Naive thymus-derived CD4-positive, alpha-beta T cell (primary cell): ENCODE measurements at regions not wholly inside any gene's neighbourhood (a gene's known extent, or its start where the extent isn't known, plus 50 kb on each side); places are given as distances from the start of the nearest gene placed in this dataset.

ENCODE experiments used
- ATAC-seq: fragments of 150-1000 bp; cut with Tn5 transposase; 2 replicates; pipeline ENCODE4 v1.10.0; 2021; ENCODE audit warnings: mild to moderate bottlenecking, moderate library complexity
- CTCF ChIA-PET: fragments of 350-600 bp; sonication (Branson Sonifier 250); formaldehyde crosslinking; loops from one replicate; lab custom pipeline; 2021; ENCODE audit warnings: antibody characterized with exemption; lab: Charles Lee
- POLR2A ChIA-PET: fragments of 350-600 bp; sonication (Branson Sonifier 250); formaldehyde crosslinking; loops from one replicate; lab custom pipeline; 2021; ENCODE audit warnings: antibody characterized with exemption, inconsistent platforms; lab: Charles Lee
- DNase-seq, 9 donors: peaks; one replicate each; pipeline versions ENCODE4 v3.0.0 to v3.0.0-alpha.2; 2020 to 2022; ENCODE audit warnings: mixed read lengths in 1 of 9
- H3K27ac ChIP-seq: one replicate; pipeline ENCODE4 v1.7.0; 2013; ENCODE audit warnings: mild to moderate bottlenecking, low read depth, low read length, moderate library complexity
- H3K27me3 ChIP-seq, 2 donors: one replicate each; pipeline ENCODE4 v1.7.0; 2013; ENCODE audit warnings: low read length in 2 of 2, mild to moderate bottlenecking in 2 of 2, moderate library complexity in 2 of 2; ENCODE audit not compliant: control insufficient read depth in 2 of 2, insufficient read depth in 2 of 2
- H3K36me3 ChIP-seq, 3 experiments: 1 replicate in 2 of 3; 2 replicates in 1 of 3; pipeline ENCODE4 v1.7.0; 2013; ENCODE audit warnings: low read length in 3 of 3, mild to moderate bottlenecking in 3 of 3, moderate library complexity in 1 of 3; ENCODE audit not compliant: insufficient read depth in 3 of 3, control insufficient read depth in 2 of 3
- H3K4me1 ChIP-seq, 2 donors: one replicate each; pipeline ENCODE4 v1.7.0; 2013; ENCODE audit warnings: low read length in 2 of 2, mild to moderate bottlenecking in 2 of 2, moderate library complexity in 1 of 2; ENCODE audit not compliant: control insufficient read depth in 2 of 2, insufficient read depth in 2 of 2
- H3K4me3 ChIP-seq: 2 replicates; pipeline ENCODE4 v1.7.0; 2013; ENCODE audit warnings: mild to moderate bottlenecking, low read length
- H3K9me3 ChIP-seq, 3 experiments: 1 replicate in 2 of 3; 2 replicates in 1 of 3; pipeline ENCODE4 v1.7.0; 2013; ENCODE audit warnings: low read length in 3 of 3; ENCODE audit not compliant: control insufficient read depth in 2 of 3
- H3K27ac Mint-ChIP-seq, 9 donors: one replicate each; pipeline ENCODE4 v1.8.0; 2020 to 2022; ENCODE audit warnings: mixed read lengths in 9 of 9, mild to moderate bottlenecking in 8 of 9, moderate library complexity in 5 of 9, inconsistent platforms in 2 of 9
- H3K27me3 Mint-ChIP-seq, 5 donors: one replicate each; pipeline ENCODE4 v1.8.0; 2021 to 2022; ENCODE audit warnings: mixed read lengths in 5 of 5, mild to moderate bottlenecking in 1 of 5
- H3K36me3 Mint-ChIP-seq, 5 donors: one replicate each; pipeline ENCODE4 v1.8.0; 2020 to 2022; ENCODE audit warnings: mixed read lengths in 5 of 5, mild to moderate bottlenecking in 3 of 5, inconsistent platforms in 1 of 5
- H3K4me1 Mint-ChIP-seq, 7 donors: one replicate each; pipeline ENCODE4 v1.8.0; 2020 to 2022; ENCODE audit warnings: mixed read lengths in 7 of 7, mild to moderate bottlenecking in 3 of 7, inconsistent platforms in 1 of 7
- H3K4me3 Mint-ChIP-seq, 10 donors: one replicate each; pipeline ENCODE4 v1.8.0; 2020 to 2022; ENCODE audit warnings: mild to moderate bottlenecking in 10 of 10, mixed read lengths in 10 of 10, moderate library complexity in 6 of 10, inconsistent platforms in 2 of 10
- H3K9me3 Mint-ChIP-seq, 11 donors: one replicate each; pipeline ENCODE4 v1.8.0; 2020 to 2022; ENCODE audit warnings: mixed read lengths in 11 of 11, mild to moderate bottlenecking in 4 of 11, inconsistent platforms in 1 of 11, moderate library complexity in 1 of 11
- intact Hi-C, 2 donors: fragments of 100-400 bp; cut with micrococcal nuclease; formaldehyde crosslinking; loops; one replicate each; pipeline ENCODE4 v1.15.1; 2023

DNA sequence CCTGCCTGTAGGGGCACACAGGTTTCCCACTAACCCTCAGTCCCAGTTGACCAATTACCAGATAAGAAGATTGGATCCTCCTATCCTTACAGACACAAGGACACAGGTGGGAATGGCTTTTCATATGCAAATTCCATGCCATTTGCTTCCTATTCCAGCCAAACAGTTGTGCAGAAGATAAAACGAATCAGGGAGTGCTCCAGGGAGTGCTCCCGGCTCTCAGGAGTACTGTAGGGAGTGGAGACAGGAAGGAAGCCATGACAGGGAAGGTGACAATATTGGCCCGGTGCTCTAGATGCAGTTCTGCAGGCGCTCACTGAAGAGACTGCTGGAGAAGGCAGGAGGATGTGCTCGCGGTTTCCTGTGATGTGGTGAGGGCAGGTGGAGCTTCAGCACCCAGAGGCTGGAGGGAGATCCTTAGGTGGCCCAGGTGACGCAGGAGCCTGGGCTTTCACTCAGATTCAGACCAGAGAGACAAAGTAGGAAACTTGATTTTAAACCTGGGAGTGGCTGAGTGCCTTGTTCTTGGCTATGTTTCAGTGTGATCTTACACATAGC is 260.0 kb downstream of the AUH start:
- Histone ChIP-seq H3K36me3 (no peaks in the 10 kb centered on the region), H3K4me1 (peaks cover 32 to 34% of the 10 kb centered on the region in 2 donors), H3K27ac (no peak overlapping the region), H3K9me3 (no peaks in the 10 kb centered on the region), H3K4me3 (no peak overlapping the region), H3K27me3 (no peaks in the 10 kb centered on the region)
- Mint-ChIP-seq H3K4me1 (peaks cover 27 to 61% (median 36%) of the 10 kb centered on the region in 7 donors), H3K27me3 (peaks cover 0 to 25% (median 2%) of the 10 kb centered on the region in 5 donors), H3K36me3 (peaks cover 0 to 47% (median 0%) of the 10 kb centered on the region in 5 donors), H3K4me3 (peak overlapping the region in 9 of 10 donors; percentile 44 to 82 (median 66)), H3K9me3 (peaks cover 0 to 4% (median 0%) of the 10 kb centered on the region in 11 donors), H3K27ac (peak overlapping the region in 7 of 9 donors; percentile 43 to 85 (median 78))
- ChIA-PET CTCF (interaction anchor here (0.7 kb wide), 1 partner anchor 11 kb away, joined by 3 read pairs; no protein-coding TSS in a partner anchor), POLR2A (no interaction called here)
- intact Hi-C loops: loop anchor here (1.0 to 10.0 kb wide), 10 partner anchors 31 to 323 kb away; partner anchors contain the start of gene AUH (in 1 of the 2)
- ATAC-seq (peak; percentile 90), DNase-seq (peak; percentile 31 to 91 (median 87))

DNA sequence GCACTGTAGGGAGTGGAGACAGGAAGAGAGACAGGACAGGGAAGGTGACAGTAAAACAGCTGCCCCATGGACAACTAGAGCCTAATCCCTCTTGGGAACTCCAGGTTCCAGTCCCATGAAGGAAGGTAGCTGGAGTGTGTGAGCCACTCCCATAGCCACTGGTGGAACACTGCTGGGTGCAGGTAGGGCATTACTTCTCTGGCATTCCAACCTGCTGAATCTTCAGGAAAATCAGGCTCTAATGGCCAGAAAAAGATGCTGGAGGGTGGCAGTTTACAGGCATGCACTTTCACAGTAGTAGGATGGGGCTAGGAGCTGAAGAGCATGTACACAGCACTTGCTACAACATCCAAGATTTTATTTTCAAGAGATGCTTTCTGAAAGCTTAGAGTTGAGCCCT is 259.4 kb downstream of the AUH start:
- intact Hi-C loops: loop anchor here (1.0 to 10.0 kb wide), 3 partner anchors 49 to 67 kb away; no protein-coding TSS in a partner anchor
- Mint-ChIP-seq H3K4me1 (peaks cover 27 to 61% (median 36%) of the 10 kb centered on the region in 7 donors), H3K4me3 (peak overlapping the region in 9 of 10 donors; percentile 44 to 82 (median 66)), H3K9me3 (peaks cover 0 to 1% (median 0%) of the 10 kb centered on the region in 11 donors), H3K27ac (peak overlapping the region in 7 of 9 donors; percentile 43 to 85 (median 78)), H3K36me3 (peaks cover 0 to 46% (median 0%) of the 10 kb centered on the region in 5 donors), H3K27me3 (peaks cover 0 to 19% (median 2%) of the 10 kb centered on the region in 5 donors)
- Histone ChIP-seq H3K27me3 (no peaks in the 10 kb centered on the region), H3K27ac (no peak overlapping the region), H3K4me1 (peaks cover 32 to 34% of the 10 kb centered on the region in 2 donors), H3K4me3 (no peak overlapping the region), H3K9me3 (no peaks in the 10 kb centered on the region), H3K36me3 (no peaks in the 10 kb centered on the region)
- ChIA-PET CTCF (interaction anchor here (0.7 kb wide), 1 partner anchor 10 kb away, joined by 3 read pairs; no protein-coding TSS in a partner anchor), POLR2A (interaction anchor here (0.6 kb wide), 1 partner anchor 103 kb away, joined by 3 read pairs; no protein-coding TSS in a partner anchor)
- ATAC-seq: no peak
- no peak for DNase-seq

DNA sequence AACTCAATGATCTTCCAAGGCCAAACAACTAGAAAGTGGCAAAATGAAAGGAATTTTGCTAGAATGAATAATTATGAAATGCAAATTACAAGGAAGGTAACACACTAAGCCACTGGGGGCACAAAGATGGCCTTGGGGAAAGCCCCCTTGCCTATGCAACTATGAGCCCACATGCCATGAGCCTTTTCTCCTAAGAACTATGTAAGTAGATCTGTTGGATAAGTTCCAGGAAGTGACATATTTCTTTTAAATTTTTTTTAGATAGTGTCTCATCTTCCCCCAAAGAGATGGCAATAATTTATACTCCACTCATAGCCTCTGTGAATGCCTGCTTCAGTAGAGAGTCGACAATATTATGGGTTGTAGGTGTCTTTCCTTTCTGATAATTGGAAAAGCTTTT is 257.8 kb downstream of the AUH start:
- ChIA-PET POLR2A (no interaction called here), CTCF (no interaction called here)
- H3K36me3 ChIP-seq: no peaks in the 10 kb centered on the region
- DNase-seq: no peak
- Mint-ChIP-seq H3K4me3 (no peak overlapping the region), H3K27ac (peak overlapping the region in 1 of 9 donors; percentile 24), H3K27me3 (peaks cover 0 to 18% (median 9%) of the 10 kb centered on the region in 5 donors), H3K36me3 (peaks cover 0 to 51% (median 0%) of the 10 kb centered on the region in 5 donors), H3K4me1 (peaks cover 27 to 58% (median 36%) of the 10 kb centered on the region in 7 donors), H3K9me3 (peaks cover 0 to 6% (median 0%) of the 10 kb centered on the region in 11 donors)
- no peak overlapping the region for H3K27ac ChIP-seq
- intact Hi-C loops: loop anchor here in 1 of 2 donors (10.0 kb wide), 1 partner anchor 69 kb away; no protein-coding TSS in a partner anchor
- no peak for ATAC-seq
- H3K27me3 ChIP-seq: no peaks in the 10 kb centered on the region
- no peak overlapping the region for H3K4me3 ChIP-seq
- peaks cover 32 to 34% of the 10 kb centered on the region in 2 donors for H3K4me1 ChIP-seq
- no peaks in the 10 kb centered on the region for H3K9me3 ChIP-seq

DNA sequence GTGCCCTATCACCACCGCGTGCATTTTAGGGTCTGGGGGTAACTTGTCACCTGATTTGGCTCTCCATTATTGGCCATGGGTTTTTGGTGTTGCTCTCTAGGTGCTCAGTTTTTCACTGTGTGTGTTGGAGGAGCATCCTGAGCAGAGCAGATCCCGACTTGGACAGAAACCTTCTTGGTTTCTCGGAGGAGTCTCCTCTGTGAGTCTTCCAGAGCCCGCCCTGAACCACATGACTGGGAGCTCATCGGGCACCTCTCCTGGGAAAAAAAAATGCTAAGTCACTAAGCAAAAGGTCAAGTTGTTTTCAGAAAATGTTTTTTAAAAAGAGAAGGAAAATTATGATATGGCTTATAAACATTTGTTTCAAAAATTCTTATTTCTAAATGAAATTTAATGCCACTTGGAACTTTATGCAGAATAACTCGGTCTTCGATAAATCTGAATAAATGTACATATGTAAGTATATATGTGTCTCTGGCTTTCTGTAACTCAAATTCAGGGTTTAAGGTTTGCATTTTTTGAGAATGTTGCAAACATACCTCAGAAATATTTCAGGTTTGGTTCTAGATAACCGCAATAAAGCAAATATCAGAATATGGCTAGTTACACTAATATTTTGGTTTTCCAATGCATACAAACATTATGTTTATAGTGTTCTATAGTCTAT is 255.2 kb downstream of the AUH start:
- Histone ChIP-seq H3K9me3 (peaks cover 0 to 8% (median 0%) of the 10 kb centered on the region in 3 experiments), H3K27me3 (no peaks in the 10 kb centered on the region), H3K4me3 (no peak overlapping the region), H3K27ac (no peak overlapping the region), H3K4me1 (peaks cover 11 to 12% of the 10 kb centered on the region in 2 donors), H3K36me3 (no peaks in the 10 kb centered on the region)
- Mint-ChIP-seq H3K9me3 (peaks cover 0 to 23% (median 8%) of the 10 kb centered on the region in 11 donors), H3K4me1 (peaks cover 6 to 36% (median 14%) of the 10 kb centered on the region in 7 donors), H3K36me3 (peaks cover 0 to 73% (median 4%) of the 10 kb centered on the region in 5 donors), H3K4me3 (no peak overlapping the region), H3K27me3 (peaks cover 0 to 11% (median 6%) of the 10 kb centered on the region in 5 donors), H3K27ac (no peak overlapping the region)
- POLR2A ChIA-PET: no interaction called here
- ATAC-seq (no peak), DNase-seq (no peak)
- CTCF ChIA-PET: no interaction called here
- intact Hi-C loops: loop anchor here in 1 of 2 donors (10.0 kb wide), 1 partner anchor 72 kb away; no protein-coding TSS in a partner anchor

DNA sequence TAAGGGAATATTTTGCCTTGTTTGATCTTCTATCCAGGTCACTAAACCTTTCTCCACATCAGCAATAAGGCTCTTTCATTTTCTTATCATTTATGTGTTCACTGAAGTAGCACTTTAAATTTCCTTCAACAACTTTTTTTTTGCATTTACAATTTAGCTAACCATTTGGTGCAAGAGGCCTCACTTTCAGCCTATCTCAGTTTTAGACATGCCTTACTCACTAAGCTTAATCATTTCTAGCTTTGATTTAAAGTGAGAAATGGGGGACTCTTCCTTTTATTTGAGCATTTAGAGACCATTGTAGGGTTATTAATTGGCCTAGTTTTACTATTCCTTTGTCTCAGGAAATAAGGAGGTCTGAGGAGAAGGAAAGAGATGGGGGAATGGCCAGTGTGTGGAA is 250.5 kb downstream of the AUH start:
- H3K36me3 Mint-ChIP-seq: peaks cover 0 to 84% (median 4%) of the 10 kb centered on the region in 5 donors
- CTCF ChIA-PET: no interaction called here
- H3K4me3 Mint-ChIP-seq: no peak overlapping the region
- peaks cover 0 to 38% (median 0%) of the 10 kb centered on the region in 7 donors for H3K4me1 Mint-ChIP-seq
- H3K27me3 Mint-ChIP-seq: peaks cover 0 to 11% (median 9%) of the 10 kb centered on the region in 5 donors
- Histone ChIP-seq H3K9me3 (peaks cover 0 to 8% (median 0%) of the 10 kb centered on the region in 3 experiments), H3K4me3 (no peak overlapping the region), H3K27me3 (no peaks in the 10 kb centered on the region), H3K27ac (no peak overlapping the region), H3K4me1 (no peaks in the 10 kb centered on the region), H3K36me3 (no peaks in the 10 kb centered on the region)
- no peak for DNase-seq
- POLR2A ChIA-PET: no interaction called here
- H3K27ac Mint-ChIP-seq: peak overlapping the region in 1 of 9 donors; percentile 29
- ATAC-seq: no peak
- intact Hi-C loops: no loop called here
- peaks cover 0 to 24% (median 8%) of the 10 kb centered on the region in 11 donors for H3K9me3 Mint-ChIP-seq

DNA sequence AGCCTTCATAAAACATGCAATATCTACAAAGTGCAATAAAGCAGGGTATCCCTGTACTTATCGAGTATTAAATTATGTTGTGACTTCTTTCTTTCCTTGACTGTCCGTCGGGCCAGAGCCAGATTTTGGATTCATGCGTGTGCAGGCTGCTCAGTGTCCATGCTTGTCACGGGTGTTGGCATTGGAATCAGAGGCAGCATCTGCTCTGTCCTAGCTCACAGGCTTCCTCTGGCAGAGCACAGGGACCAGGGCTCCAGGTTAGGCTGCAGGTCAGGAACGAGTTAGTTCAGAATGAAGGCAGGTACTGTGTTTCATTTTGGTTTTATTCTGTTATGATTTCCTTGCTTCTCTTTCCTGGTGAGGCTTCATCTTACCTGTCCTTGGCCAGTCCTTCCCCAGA is 249.8 kb downstream of the AUH start:
- H3K27me3 ChIP-seq: no peaks in the 10 kb centered on the region
- no peak overlapping the region for H3K27ac Mint-ChIP-seq
- H3K9me3 ChIP-seq: peaks cover 0 to 8% (median 0%) of the 10 kb centered on the region in 3 experiments
- ChIA-PET POLR2A (no interaction called here), CTCF (no interaction called here)
- H3K27ac ChIP-seq: no peak overlapping the region
- ATAC-seq: no peak
- no peak for DNase-seq
- H3K36me3 ChIP-seq: no peaks in the 10 kb centered on the region
- no peaks in the 10 kb centered on the region for H3K4me1 ChIP-seq
- no peak overlapping the region for H3K4me3 Mint-ChIP-seq
- H3K36me3 Mint-ChIP-seq: peaks cover 0 to 85% (median 4%) of the 10 kb centered on the region in 5 donors
- peaks cover 0 to 11% (median 6%) of the 10 kb centered on the region in 5 donors for H3K27me3 Mint-ChIP-seq
- H3K4me3 ChIP-seq: no peak overlapping the region
- peaks cover 0 to 44% (median 0%) of the 10 kb centered on the region in 7 donors for H3K4me1 Mint-ChIP-seq
- H3K9me3 Mint-ChIP-seq: peaks cover 0 to 24% (median 8%) of the 10 kb centered on the region in 11 donors
- intact Hi-C loops: no loop called here
